OCI-LY7 (cell line): ENCODE measurements at regions not wholly inside any gene's neighbourhood (a gene's known extent, or its start where the extent isn't known, plus 50 kb on each side); places are given as distances from the start of the nearest gene placed in this dataset.

ENCODE experiments used
- BruUV-seq: library from RNA; stranded (reverse); fragments of 400-500 nt; replicated peaks from 2 replicates; lab custom pipeline; 2021; lab: Mats Ljungman, UMichigan
- CTCF ChIA-PET: fragments of 300-600 bp; sonication (Branson Sonifier 250); formaldehyde crosslinking; loops from one replicate; lab custom pipeline; 2022; ENCODE audit warnings: antibody characterized with exemption; ENCODE audit not compliant: unreplicated experiment; lab: Charles Lee
- POLR2A ChIA-PET: fragments of 300-600 bp; sonication (Branson Sonifier 250); formaldehyde crosslinking; loops from one replicate; lab custom pipeline; 2022; ENCODE audit warnings: antibody characterized with exemption; lab: Charles Lee
- DNase-seq: peaks from one replicate; pipeline ENCODE4 v3.0.0-alpha.2; 2015; ENCODE audit warnings: low spot score
- H2AFZ ChIP-seq: fragments of 200-600 bp; sonication (generic), shearing (Covaris generic); 2 replicates; pipeline ENCODE4 v1.6.1; 2014; ENCODE audit warnings: mild to moderate bottlenecking, antibody characterized with exemption, low read length, moderate library complexity
- H3K27ac ChIP-seq: fragments of 200-600 bp; sonication (generic); 2 replicates; pipeline ENCODE4 v1.5.1; 2014; ENCODE audit warnings: mixed run types, low read depth, mild to moderate bottlenecking, moderate library complexity, low read length, inconsistent platforms; ENCODE audit not compliant: poor library complexity, severe bottlenecking
- H3K36me3 ChIP-seq: fragments of 200-600 bp; sonication (generic); 2 replicates; pipeline ENCODE4 v1.6.1; 2014; ENCODE audit warnings: mild to moderate bottlenecking, antibody characterized with exemption, low read length, moderate library complexity, mixed read lengths; ENCODE audit not compliant: insufficient read depth
- H3K4me1 ChIP-seq: fragments of 200-600 bp; sonication (generic); 2 replicates; pipeline ENCODE4 v1.5.1; 2014; ENCODE audit warnings: mild to moderate bottlenecking, low read length; ENCODE audit not compliant: insufficient read depth, poor library complexity, severe bottlenecking
- H3K4me2 ChIP-seq: fragments of 200-600 bp; sonication (generic); 2 replicates; pipeline ENCODE4 v1.6.1; 2014; ENCODE audit warnings: mild to moderate bottlenecking, low read length
- H3K4me3 ChIP-seq: fragments of 200-600 bp; sonication (generic); 2 replicates; pipeline ENCODE4 v1.5.1; 2014; ENCODE audit warnings: mild to moderate bottlenecking, low read depth, low read length; ENCODE audit not compliant: poor library complexity, severe bottlenecking
- H3K79me2 ChIP-seq: fragments of 200-600 bp; sonication (generic); 2 replicates; pipeline ENCODE4 v1.6.1; 2016; ENCODE audit warnings: low read depth, mild to moderate bottlenecking, low read length, moderate library complexity, mixed read lengths; ENCODE audit not compliant: insufficient read depth
- H3K9me2 ChIP-seq: fragments of 200-600 bp; sonication (generic); 2 replicates; pipeline ENCODE4 v1.6.1; 2016; ENCODE audit warnings: mild to moderate bottlenecking, low read length, mixed read lengths; ENCODE audit not compliant: insufficient read depth
- H3K9me3 ChIP-seq: fragments of 200-600 bp; sonication (generic); 2 replicates; pipeline ENCODE4 v1.6.1; 2014; ENCODE audit warnings: mild to moderate bottlenecking, mixed run types, low read length, mixed read lengths
- H4K20me1 ChIP-seq: fragments of 200-600 bp; sonication (generic); 2 replicates; pipeline ENCODE4 v1.6.1; 2014; ENCODE audit warnings: mild to moderate bottlenecking, antibody characterized with exemption, low read length, moderate library complexity, mixed read lengths; ENCODE audit not compliant: insufficient read depth
- CTCF ChIP-seq: fragments of 200-600 bp; sonication (generic); conservative IDR thresholded peaks from 2 replicates; pipeline ENCODE4 v1.5.1; 2014; ENCODE audit warnings: mild to moderate bottlenecking, antibody characterized with exemption, low read length, moderate library complexity, mixed read lengths
- EZH2phosphoT487 ChIP-seq: fragments of 200-600 bp; sonication (generic); IDR thresholded peaks from 2 replicates; pipeline ENCODE4 v1.6.1; 2018; ENCODE audit warnings: low read depth, borderline replicate concordance, mild to moderate bottlenecking, mixed run types, antibody characterized with exemption, low read length, moderate library complexity, mixed read lengths
- intact Hi-C: fragments of 100-400 bp; cut with micrococcal nuclease; formaldehyde crosslinking; loops from one replicate; pipeline ENCODE4 v1.10.0; 2022; ENCODE audit not compliant: unreplicated experiment

GRCh38 chr4:141962486-141962885 is 326.1 kb downstream of the IL15 start:
- H3K27ac ChIP-seq = no peak overlapping the region
- BruUV-seq = no TSS peak
- TF ChIP-seq CTCF (no peak), EZH2phosphoT487 (no peak)
- ChIA-PET CTCF (no interaction called here), POLR2A (no interaction called here)
- H3K36me3 ChIP-seq = no peaks in the 10 kb centered on the region
- H3K9me3 ChIP-seq = no peaks in the 10 kb centered on the region
- no peak overlapping the region for H3K4me2 ChIP-seq
- H3K4me1 ChIP-seq = no peaks in the 10 kb centered on the region
- H3K4me3 ChIP-seq = no peak overlapping the region
- H3K9me2 ChIP-seq = no peaks in the 10 kb centered on the region
- intact Hi-C loops = no loop called here
- H4K20me1 ChIP-seq = no peaks in the 10 kb centered on the region
- no peak for DNase-seq
- H2AFZ ChIP-seq = no peak overlapping the region
- H3K79me2 ChIP-seq = no peaks in the 10 kb centered on the region

- POLR2A ChIA-PET = no interaction called here
- TF ChIP-seq CTCF (no peak), EZH2phosphoT487 (no peak)
- CTCF ChIA-PET = no interaction called here
- Histone ChIP-seq H3K4me1 (no peaks in the 10 kb centered on the region), H3K36me3 (no peaks in the 10 kb centered on the region), H3K4me2 (no peak overlapping the region), H3K79me2 (no peaks in the 10 kb centered on the region), H3K27ac (no peak overlapping the region), H4K20me1 (no peaks in the 10 kb centered on the region), H3K9me3 (no peaks in the 10 kb centered on the region), H3K9me2 (no peaks in the 10 kb centered on the region), H2AFZ (no peak overlapping the region), H3K4me3 (no peak overlapping the region)
- no TSS peak for BruUV-seq
- intact Hi-C loops = no loop called here
- no peak for DNase-seq
Measured at GRCh38 chr4:141971869-141972268, 335.5 kb downstream of the IL15 start.

- ChIA-PET POLR2A (interaction anchor here (0.6 kb wide), 2 partner anchors 370 to 890 kb away, joined by 3 to 5 read pairs; no protein-coding TSS in a partner anchor), CTCF (no interaction called here)
- Histone ChIP-seq H3K9me2 (no peaks in the 10 kb centered on the region), H4K20me1 (no peaks in the 10 kb centered on the region), H3K27ac (no peak overlapping the region), H3K4me1 (no peaks in the 10 kb centered on the region), H3K79me2 (no peaks in the 10 kb centered on the region), H3K4me2 (no peak overlapping the region), H3K36me3 (no peaks in the 10 kb centered on the region), H3K4me3 (no peak overlapping the region), H2AFZ (no peak overlapping the region), H3K9me3 (no peaks in the 10 kb centered on the region)
- TF ChIP-seq CTCF = no peak
- no peak for TF ChIP-seq EZH2phosphoT487
- intact Hi-C loops = no loop called here
- BruUV-seq = no TSS peak
- DNase-seq = no peak
Measured at GRCh38 chr4:141972950-141973349, 336.6 kb downstream of the IL15 start.
